DOHH2 (cell line): ENCODE measurements at regions not wholly inside any gene's neighbourhood (a gene's known extent, or its start where the extent isn't known, plus 50 kb on each side); places are given as distances from the start of the nearest gene placed in this dataset.

Source experiments
- H3F3A ChIP-seq: fragments of 200-600 bp; sonication (generic), shearing (Covaris generic); 2 replicates; pipeline ENCODE4 v1.6.0; 2016; ENCODE audit warnings: antibody characterized with exemption, mild to moderate bottlenecking; ENCODE audit not compliant: control insufficient read depth, insufficient read depth
- H3K27ac ChIP-seq: fragments of 200-600 bp; sonication (generic); 2 replicates; pipeline ENCODE4 v1.5.1; 2014; ENCODE audit warnings: low read depth, mild to moderate bottlenecking, low read length, moderate library complexity
- H3K27me3 ChIP-seq: fragments of 200-600 bp; sonication (generic); 2 replicates; pipeline ENCODE4 v1.6.1; 2014; ENCODE audit warnings: mild to moderate bottlenecking, low read length, mixed read lengths; ENCODE audit not compliant: control insufficient read depth
- H3K36me3 ChIP-seq: fragments of 200-600 bp; sonication (generic); 2 replicates; pipeline ENCODE4 v1.6.1; 2014; ENCODE audit warnings: mild to moderate bottlenecking, low read length, moderate library complexity, mixed read lengths; ENCODE audit not compliant: control insufficient read depth
- H3K4me1 ChIP-seq: fragments of 200-600 bp; sonication (generic); 2 replicates; pipeline ENCODE4 v1.6.1; 2014; ENCODE audit warnings: mild to moderate bottlenecking, low read length, mixed read lengths; ENCODE audit not compliant: control insufficient read depth
- H3K4me2 ChIP-seq: fragments of 200-600 bp; sonication (generic); 2 replicates; pipeline ENCODE4 v1.6.0; 2014; ENCODE audit warnings: mild to moderate bottlenecking, low read length, moderate library complexity
- H3K4me3 ChIP-seq: fragments of 200-600 bp; sonication (generic); 2 replicates; pipeline ENCODE4 v1.5.1; 2014; ENCODE audit warnings: mild to moderate bottlenecking, low read length, mixed read lengths
- H3K79me2 ChIP-seq: fragments of 200-600 bp; sonication (generic); 2 replicates; pipeline ENCODE4 v1.6.1; 2014; ENCODE audit warnings: mild to moderate bottlenecking, low read length, mixed read lengths; ENCODE audit not compliant: control insufficient read depth
- H3K9me2 ChIP-seq: fragments of 200-600 bp; sonication (generic); replicated peaks from 2 replicates; pipeline ENCODE4 v1.6.1; 2014; ENCODE audit warnings: mild to moderate bottlenecking, low read length, mixed read lengths; ENCODE audit not compliant: control insufficient read depth
- H3K9me3 ChIP-seq: fragments of 200-600 bp; sonication (generic); 2 replicates; pipeline ENCODE4 v1.6.1; 2014; ENCODE audit warnings: antibody characterized with exemption, low read length, mixed read lengths; ENCODE audit not compliant: control insufficient read depth, insufficient read depth
- H4K20me1 ChIP-seq: fragments of 200-600 bp; sonication (generic); 2 replicates; pipeline ENCODE4 v1.6.0; 2014; ENCODE audit warnings: low read depth, mild to moderate bottlenecking, antibody characterized with exemption, low read length, moderate library complexity; ENCODE audit not compliant: control insufficient read depth, insufficient read depth
- CTCF ChIP-seq: fragments of 200-600 bp; sonication (generic); IDR thresholded peaks from one replicate; pipeline ENCODE4 v1.5.1; 2014; ENCODE audit warnings: antibody characterized with exemption, mild to moderate bottlenecking, low read depth, low read length; ENCODE audit not compliant: poor library complexity, severe bottlenecking
- EZH2phosphoT487 ChIP-seq: fragments of 200-600 bp; sonication (generic); IDR thresholded peaks from 2 replicates; pipeline ENCODE4 v1.6.1; 2017; ENCODE audit warnings: borderline replicate concordance, mild to moderate bottlenecking, antibody characterized with exemption, low read length, moderate library complexity, mixed read lengths

- H3K36me3 ChIP-seq = no peaks in the 10 kb centered on the region
- H3K4me2 ChIP-seq = no peak overlapping the region
- H3K27me3 ChIP-seq = peaks cover 3% of the 10 kb centered on the region; the same call in 1 of the 2 replicates
- no peaks in the 10 kb centered on the region for H3K4me1 ChIP-seq
- no peaks in the 10 kb centered on the region for H3K79me2 ChIP-seq
- no peaks in the 10 kb centered on the region for H3F3A ChIP-seq
- no peaks in the 10 kb centered on the region for H4K20me1 ChIP-seq
- TF ChIP-seq CTCF (no peak), EZH2phosphoT487 (no peak)
- H3K4me3 ChIP-seq = no peak overlapping the region
- no peak overlapping the region for H3K27ac ChIP-seq
- no peaks in the 10 kb centered on the region for H3K9me2 ChIP-seq
- no peaks in the 10 kb centered on the region for H3K9me3 ChIP-seq
Measured at GRCh38 chr6:167776906-167777627, 49.6 kb upstream of the AFDN start.
